Esophagus muscularis mucosa (tissue), 4 donors: ENCODE measurements at regions not wholly inside any gene's neighbourhood (a gene's known extent, or its start where the extent isn't known, plus 50 kb on each side); places are given as distances from the start of the nearest gene placed in this dataset.
"Not testable (repeated sequence)": the region's sequence is repeated elsewhere in the genome, so short reads cannot be mapped to it uniquely, and the experiment has no call there.

Experiments used
- DNase-seq: peaks from one replicate; pipeline ENCODE4 v3.0.0-alpha.2; 2017; ENCODE audit errors: extremely low spot score
- H3K27ac ChIP-seq, 4 donors: fragments of 200-600 bp; sonication (generic); replicated peaks in 1 of 4; 1 replicate in 3 of 4; 2 replicates in 1 of 4; pipeline ENCODE4 v1.5.1; 2016 to 2019; ENCODE audit warnings: mild to moderate bottlenecking in 1 of 4
- H3K27me3 ChIP-seq, 4 donors: fragments of 200-600 bp; sonication (generic); one replicate each; pipeline versions ENCODE4 v1.5.1 to v1.6.0; 2016 to 2019
- H3K36me3 ChIP-seq, 4 donors: fragments of 200-600 bp; sonication (generic); one replicate each; pipeline ENCODE4 v1.5.1; 2016 to 2019
- H3K4me1 ChIP-seq, 4 donors: fragments of 200-600 bp; sonication (generic); one replicate each; pipeline ENCODE4 v1.5.1; 2016 to 2019
- H3K4me3 ChIP-seq, 4 donors: fragments of 200-600 bp; sonication (generic); 1 replicate in 2 of 4; 2 replicates in 2 of 4; pipeline ENCODE4 v1.5.1; 2016 to 2019; ENCODE audit warnings: mild to moderate bottlenecking in 4 of 4, moderate library complexity in 1 of 4
- H3K9me3 ChIP-seq, 4 donors: fragments of 200-600 bp; sonication (generic); 1 replicate in 3 of 4; 2 replicates in 1 of 4; pipeline ENCODE4 v1.5.1; 2016 to 2019
- EP300 ChIP-seq: sonication (generic); formaldehyde crosslinking; IDR thresholded peaks from one replicate; pipeline ENCODE4 v1.6.1; 2017; ENCODE audit warnings: antibody characterized with exemption
- POLR2A ChIP-seq: fragments of 450-650 bp; IDR thresholded peaks from one replicate; pipeline ENCODE4 v1.6.1; 2017; ENCODE audit warnings: antibody characterized with exemption, moderate library complexity, mild to moderate bottlenecking, low read depth
- POLR2AphosphoS5 ChIP-seq, 2 donors: sonication (generic); formaldehyde crosslinking; IDR thresholded peaks; one replicate each; pipeline ENCODE4 v1.6.1; 2017; ENCODE audit warnings: antibody characterized with exemption in 2 of 2
- WGBS: methylation state at CpG from one replicate; pipeline ENCODE4 v1.1.5; 2018; 5-methylcytosine and 5-hydroxymethylcytosine counted together
- intact Hi-C: fragments of 100-400 bp; cut with DNase I; formaldehyde crosslinking; loops from one replicate; pipeline ENCODE4 v1.15.1; 2023
- TF ChIP-seq, protein P1 (sequence below), 3 experiments: fragments of 200-600 bp in 2 of 3; fragments of 450-650 bp in 1 of 3; sonication (generic) in 2 of 3; IDR thresholded peaks; one replicate each; pipeline ENCODE4 v1.5.1; 2017 to 2019; ENCODE audit warnings: antibody characterized with exemption in 3 of 3, mild to moderate bottlenecking in 2 of 3, moderate library complexity in 1 of 3

DNA sequence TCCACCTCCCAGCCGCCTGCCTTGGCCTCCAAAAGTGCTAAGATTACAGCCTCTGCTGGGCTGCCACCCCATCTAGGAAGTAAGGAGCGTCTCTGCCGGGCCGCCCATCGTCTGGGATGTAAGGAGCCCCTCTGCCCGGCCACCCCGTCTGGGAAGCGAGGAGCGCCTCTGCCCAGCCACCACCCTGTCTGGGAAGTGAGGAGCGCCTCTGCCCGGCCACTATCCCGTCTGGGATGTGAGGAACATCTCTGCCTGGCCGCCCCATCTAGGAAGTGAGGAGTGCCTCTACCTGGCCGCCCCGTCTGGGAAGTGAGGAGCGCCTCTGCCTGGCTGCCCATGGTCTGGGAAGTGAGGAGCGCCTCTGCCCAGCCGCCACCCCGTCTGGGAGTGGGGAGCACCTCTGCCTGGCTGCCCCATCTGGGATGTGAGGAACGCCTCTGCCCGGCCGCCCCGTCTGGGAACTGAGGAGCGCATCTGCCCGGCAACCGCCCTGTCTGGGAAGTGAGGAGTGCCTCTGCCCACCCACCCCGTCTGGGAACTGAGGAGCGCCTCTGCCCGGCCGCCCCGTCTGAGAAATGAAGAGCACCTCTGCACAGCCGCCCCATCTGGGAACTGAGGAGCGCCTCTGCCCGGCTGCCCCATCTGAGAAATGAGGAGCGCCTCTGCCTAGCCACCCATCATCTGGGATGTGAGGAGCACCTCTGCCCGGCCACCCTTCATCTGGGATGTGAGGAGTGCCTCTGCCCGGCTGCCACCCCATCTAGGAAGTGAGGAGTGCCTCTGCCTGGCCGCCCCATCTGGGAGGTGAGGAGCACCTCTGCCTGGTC lies 137.8 kb upstream of the PALMD start:
- no peak overlapping the region for H3K4me3 ChIP-seq
- no peaks in the 10 kb centered on the region for H3K27me3 ChIP-seq
- no peaks in the 10 kb centered on the region for H3K9me3 ChIP-seq
- no peak for TF ChIP-seq POLR2AphosphoS5 (IDR thresholded peaks at IDR 0.05)
- TF ChIP-seq, protein P1, sequence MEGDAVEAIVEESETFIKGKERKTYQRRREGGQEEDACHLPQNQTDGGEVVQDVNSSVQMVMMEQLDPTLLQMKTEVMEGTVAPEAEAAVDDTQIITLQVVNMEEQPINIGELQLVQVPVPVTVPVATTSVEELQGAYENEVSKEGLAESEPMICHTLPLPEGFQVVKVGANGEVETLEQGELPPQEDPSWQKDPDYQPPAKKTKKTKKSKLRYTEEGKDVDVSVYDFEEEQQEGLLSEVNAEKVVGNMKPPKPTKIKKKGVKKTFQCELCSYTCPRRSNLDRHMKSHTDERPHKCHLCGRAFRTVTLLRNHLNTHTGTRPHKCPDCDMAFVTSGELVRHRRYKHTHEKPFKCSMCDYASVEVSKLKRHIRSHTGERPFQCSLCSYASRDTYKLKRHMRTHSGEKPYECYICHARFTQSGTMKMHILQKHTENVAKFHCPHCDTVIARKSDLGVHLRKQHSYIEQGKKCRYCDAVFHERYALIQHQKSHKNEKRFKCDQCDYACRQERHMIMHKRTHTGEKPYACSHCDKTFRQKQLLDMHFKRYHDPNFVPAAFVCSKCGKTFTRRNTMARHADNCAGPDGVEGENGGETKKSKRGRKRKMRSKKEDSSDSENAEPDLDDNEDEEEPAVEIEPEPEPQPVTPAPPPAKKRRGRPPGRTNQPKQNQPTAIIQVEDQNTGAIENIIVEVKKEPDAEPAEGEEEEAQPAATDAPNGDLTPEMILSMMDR (IDR thresholded peaks at IDR 0.05): no peak
- TF ChIP-seq POLR2A: no peak
- TF ChIP-seq EP300: no peak
- H3K36me3 ChIP-seq: no peaks in the 10 kb centered on the region
- H3K27ac ChIP-seq: no peak overlapping the region
- intact Hi-C loops: no loop called here
- no peak for DNase-seq
- 98% methylated on average over 10 of the region's 38 CpGs for WGBS
- H3K4me1 ChIP-seq: peaks cover 0 to 7% (median 2%) of the 10 kb centered on the region in 4 donors

DNA sequence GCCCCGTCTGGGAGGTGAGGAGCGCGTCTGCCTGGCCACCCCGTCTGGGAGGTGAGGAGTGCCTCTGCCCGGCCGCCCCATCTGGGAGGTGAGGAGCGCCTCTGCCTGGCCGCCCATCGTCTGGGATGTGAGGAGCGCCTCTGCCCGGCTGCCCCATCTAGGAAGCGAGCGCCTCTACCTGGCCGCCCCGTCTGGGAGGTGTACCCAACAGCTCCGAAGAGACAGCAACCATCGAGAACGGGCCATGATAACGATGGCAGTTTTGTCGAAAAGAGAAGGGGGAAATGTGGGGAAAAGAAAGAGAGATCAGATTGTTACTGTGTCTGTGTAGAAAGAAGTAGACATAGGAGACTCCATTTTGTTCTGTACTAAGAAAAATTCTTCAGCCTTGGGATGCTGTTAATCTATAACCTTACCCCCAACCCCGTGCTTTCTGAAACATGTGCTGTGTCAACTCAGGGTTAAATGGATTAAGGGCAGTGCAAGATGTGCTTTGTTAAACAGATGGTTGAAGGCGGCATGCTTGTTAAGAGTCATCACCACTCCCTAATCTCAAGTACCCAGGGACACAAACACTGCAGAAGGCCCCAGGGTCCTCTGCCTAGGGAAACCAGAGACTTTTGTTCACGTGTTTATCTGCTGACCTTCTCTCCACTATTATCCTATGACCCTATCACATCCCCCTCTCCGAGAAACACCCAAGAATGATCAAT lies 137.0 kb upstream of the PALMD start:
- H3K27ac ChIP-seq, H3K4me3 ChIP-seq, H3K9me3 ChIP-seq, H3K36me3 ChIP-seq, intact Hi-C loops, H3K4me1 ChIP-seq, H3K27me3 ChIP-seq, DNase-seq: not testable (repeated sequence)
- 96% methylated on average over 20 of the region's 24 CpGs for WGBS

DNA sequence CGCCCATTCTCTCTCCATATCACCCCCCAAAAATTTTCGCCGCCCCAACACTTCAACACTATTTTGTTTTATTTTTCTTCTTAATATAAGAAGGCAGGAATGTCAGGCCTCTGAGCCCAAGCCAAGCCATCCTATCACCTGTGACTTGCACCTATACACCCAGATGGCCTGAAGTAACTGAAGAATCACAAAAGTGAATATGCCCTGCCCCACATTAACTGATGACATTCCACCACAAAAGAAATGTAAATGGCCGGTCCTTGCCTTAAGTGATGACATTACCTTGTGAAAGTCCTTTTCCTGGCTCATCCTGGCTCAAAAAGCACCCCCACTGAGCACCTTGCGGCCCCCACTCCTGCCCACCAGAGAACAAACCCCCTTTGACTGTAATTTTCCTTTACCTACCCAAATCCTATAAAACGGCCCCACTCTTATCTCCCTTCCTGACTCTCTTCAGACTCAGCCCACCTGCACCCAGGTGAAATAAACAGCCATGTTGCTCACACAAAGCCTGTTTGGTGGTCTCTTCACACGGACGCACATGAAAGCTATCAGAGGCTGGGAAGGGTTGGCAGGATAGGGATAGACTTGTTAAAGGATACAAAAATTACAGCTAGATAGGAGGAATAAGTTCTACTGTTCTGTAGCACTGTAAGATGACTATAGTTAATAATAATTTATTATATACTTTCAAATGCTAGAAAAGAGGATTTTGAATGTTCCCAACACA lies 130.9 kb upstream of the PALMD start:
- intact Hi-C loops, H3K4me1 ChIP-seq, H3K27me3 ChIP-seq, H3K9me3 ChIP-seq, H3K27ac ChIP-seq, H3K4me3 ChIP-seq, DNase-seq, H3K36me3 ChIP-seq: not testable (repeated sequence)
- WGBS: 93% methylated on average over 8 of the region's 8 CpGs

DNA sequence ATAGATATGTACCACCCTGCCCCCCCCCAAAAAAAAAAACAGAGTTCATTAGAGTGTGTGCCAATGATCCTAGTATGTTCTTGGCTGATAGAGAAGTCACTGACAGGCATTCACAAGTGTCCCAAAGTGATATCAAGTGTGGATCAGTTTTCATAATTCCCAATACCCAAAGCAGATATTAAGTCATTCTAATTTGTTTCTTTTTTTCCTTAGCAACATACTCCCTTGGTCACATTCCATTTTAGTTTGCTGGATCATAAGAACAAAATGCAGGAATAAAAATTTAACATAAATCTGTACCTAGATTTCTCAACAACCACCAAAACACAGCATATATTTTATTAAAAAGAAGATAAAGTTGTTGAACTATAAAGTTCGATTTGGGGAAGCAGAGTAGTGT lies 129.8 kb upstream of the PALMD start:
- no peak overlapping the region for H3K4me3 ChIP-seq
- no peak overlapping the region for H3K27ac ChIP-seq
- intact Hi-C loops: no loop called here
- H3K9me3 ChIP-seq: no peaks in the 10 kb centered on the region
- DNase-seq: no peak
- no peaks in the 10 kb centered on the region for H3K36me3 ChIP-seq
- no peak for TF ChIP-seq POLR2AphosphoS5 (IDR thresholded peaks at IDR 0.05)
- TF ChIP-seq, protein P1 (IDR thresholded peaks at IDR 0.05): no peak
- no peak for TF ChIP-seq POLR2A
- TF ChIP-seq EP300: no peak
- no peaks in the 10 kb centered on the region for H3K27me3 ChIP-seq
- no peaks in the 10 kb centered on the region for H3K4me1 ChIP-seq
- 90% methylated on average over 1 of the region's 1 CpG for WGBS

DNA sequence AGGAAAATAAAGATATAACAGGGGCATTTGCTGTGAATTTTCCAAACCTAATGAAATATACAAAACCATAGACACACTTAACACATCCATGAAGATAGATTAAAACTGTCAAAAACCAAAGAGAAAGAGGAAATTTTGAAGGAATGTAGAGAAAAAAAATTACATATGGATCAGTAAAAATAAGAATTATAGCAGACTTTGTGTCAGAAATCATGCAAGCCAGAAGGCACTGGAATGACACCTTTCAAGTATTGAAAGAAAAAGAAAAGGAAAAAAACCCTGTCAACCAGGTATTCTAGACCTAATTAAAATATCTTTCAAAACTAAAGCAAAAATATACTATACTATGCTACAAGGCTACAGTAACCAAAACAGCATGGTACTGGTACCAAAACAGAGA lies 125.8 kb upstream of the PALMD start:
- DNase-seq: no peak
- Histone ChIP-seq H3K9me3 (no peaks in the 10 kb centered on the region), H3K36me3 (no peaks in the 10 kb centered on the region), H3K4me1 (no peaks in the 10 kb centered on the region), H3K27ac (no peak overlapping the region), H3K4me3 (no peak overlapping the region), H3K27me3 (no peaks in the 10 kb centered on the region)
- intact Hi-C loops: no loop called here
- TF ChIP-seq POLR2A (no peak), POLR2AphosphoS5 (IDR thresholded peaks at IDR 0.05) (no peak), EP300 (no peak)
- TF ChIP-seq, protein P1 (IDR thresholded peaks at IDR 0.05): no peak
